PC-3 (cell line): ENCODE measurements at regions not wholly inside any gene's neighbourhood (a gene's known extent, or its start where the extent isn't known, plus 50 kb on each side); places are given as distances from the start of the nearest gene placed in this dataset.

Experiments used
- ATAC-seq: fragments of 200-7000 bp; cut with Tn5 transposase; 2 replicates; pipeline ENCODE4 v1.9.1; 2020; ENCODE audit warnings: mild to moderate bottlenecking, moderate library complexity
- BruUV-seq: library from RNA; stranded (reverse); fragments of 400-500 nt; replicated peaks from 2 replicates; lab custom pipeline; 2021; lab: Mats Ljungman, UMichigan
- CTCF ChIA-PET: fragments of 300-600 bp; sonication (Branson Sonifier 250); formaldehyde crosslinking; loops from one replicate; lab custom pipeline; 2022; ENCODE audit warnings: antibody characterized with exemption; lab: Charles Lee
- POLR2A ChIA-PET: fragments of 300-600 bp; sonication (Branson Sonifier 250); formaldehyde crosslinking; loops from one replicate; lab custom pipeline; 2022; ENCODE audit warnings: antibody characterized with exemption; ENCODE audit not compliant: unreplicated experiment; lab: Charles Lee
- DNase-seq: peaks from one replicate; pipeline ENCODE4 v3.0.0-alpha.2; 2015
- H2AFZ ChIP-seq: fragments of 300-600 bp; sonication (generic); 2 replicates; pipeline ENCODE4 v1.6.0; 2016; ENCODE audit warnings: antibody characterized with exemption, low read length
- H3F3A ChIP-seq: fragments of 300-600 bp; sonication (generic); one replicate; pipeline ENCODE4 v1.6.0; 2017; ENCODE audit warnings: antibody characterized with exemption, low read length, control low read depth, mild to moderate bottlenecking; ENCODE audit not compliant: unreplicated experiment
- H3K27ac ChIP-seq: fragments of 300-600 bp; sonication (generic); 2 replicates; pipeline ENCODE4 v1.5.1; 2016; ENCODE audit warnings: mild to moderate bottlenecking, low read length
- H3K27me3 ChIP-seq: fragments of 300-600 bp; sonication (generic); 2 replicates; pipeline ENCODE4 v1.6.1; 2016; ENCODE audit warnings: low read length, mixed read lengths
- H3K36me3 ChIP-seq: fragments of 300-600 bp; sonication (generic); 2 replicates; pipeline ENCODE4 v1.6.1; 2016; ENCODE audit warnings: low read depth, mixed run types, low read length, mixed read lengths
- H3K4me1 ChIP-seq: fragments of 300-600 bp; sonication (generic); 2 replicates; pipeline ENCODE4 v1.5.1; 2016; ENCODE audit warnings: low read length; ENCODE audit not compliant: insufficient read depth
- H3K4me2 ChIP-seq: fragments of 300-600 bp; sonication (generic); 2 replicates; pipeline ENCODE4 v1.6.0; 2016; ENCODE audit warnings: low read length
- H3K4me3 ChIP-seq: fragments of 300-600 bp; sonication (generic); 2 replicates; pipeline ENCODE4 v1.5.1; 2016; ENCODE audit warnings: mild to moderate bottlenecking, low read length, mixed read lengths
- H3K79me2 ChIP-seq: fragments of 300-600 bp; sonication (generic); 2 replicates; pipeline ENCODE4 v1.6.1; 2017; ENCODE audit warnings: low read length, mixed read lengths
- H3K9ac ChIP-seq: fragments of 300-600 bp; sonication (generic); 2 replicates; pipeline ENCODE4 v1.6.0; 2016; ENCODE audit warnings: mild to moderate bottlenecking, low read length
- H3K9me2 ChIP-seq: fragments of 300-600 bp; sonication (generic); replicated peaks from 2 replicates; pipeline ENCODE4 v1.6.1; 2016; ENCODE audit warnings: mixed run types, low read length, mixed read lengths
- H3K9me3 ChIP-seq: fragments of 300-600 bp; sonication (generic); 2 replicates; pipeline ENCODE4 v1.6.1; 2016; ENCODE audit warnings: low read length, mixed read lengths
- H4K20me1 ChIP-seq: fragments of 300-600 bp; sonication (generic); 2 replicates; pipeline ENCODE4 v1.6.1; 2016; ENCODE audit warnings: low read length, mixed read lengths
- CTCF ChIP-seq: fragments of 300-600 bp; sonication (generic); conservative IDR thresholded peaks from 2 replicates; pipeline ENCODE4 v1.5.1; 2017; ENCODE audit warnings: antibody characterized with exemption, low read depth, mild to moderate bottlenecking, low read length
- EZH2 ChIP-seq: fragments of 300-600 bp; sonication (generic); IDR thresholded peaks from one replicate; pipeline ENCODE4 v1.6.1; 2017; ENCODE audit warnings: antibody characterized with exemption, mild to moderate bottlenecking, low read length; ENCODE audit not compliant: unreplicated experiment
- EZH2phosphoT487 ChIP-seq: fragments of 300-600 bp; sonication (generic); IDR thresholded peaks from 2 replicates; pipeline ENCODE4 v1.6.1; 2018; ENCODE audit warnings: mild to moderate bottlenecking, antibody characterized with exemption, low read length, borderline replicate concordance
- intact Hi-C: fragments of 100-400 bp; cut with micrococcal nuclease; formaldehyde crosslinking; loops from 2 replicates; pipeline ENCODE4 v1.9.0; 2023

GRCh38 chr14:76682367-76682766, 78.9 kb upstream of the VASH1 start:
- H3K27ac ChIP-seq: no peak overlapping the region
- intact Hi-C loops: no loop called here
- H3K79me2 ChIP-seq: no peaks in the 10 kb centered on the region
- no peak overlapping the region for H2AFZ ChIP-seq
- H4K20me1 ChIP-seq: no peaks in the 10 kb centered on the region
- H3K27me3 ChIP-seq: 0 out of 2 replicates have a peak, but pooled peaks cover 2% of the 10 kb centered on the region
- peaks cover 10% of the 10 kb centered on the region; the same call in 1 of the 2 replicates for H3K9me3 ChIP-seq
- no peaks in the 10 kb centered on the region for H3F3A ChIP-seq
- TF ChIP-seq EZH2phosphoT487 (no peak), CTCF (no peak), EZH2 (no peak)
- BruUV-seq: no TSS peak
- no peak for DNase-seq
- H3K4me2 ChIP-seq: no peak overlapping the region
- POLR2A ChIA-PET: no interaction called here
- H3K4me3 ChIP-seq: no peak overlapping the region
- no peak overlapping the region for H3K9ac ChIP-seq
- no peak for ATAC-seq
- CTCF ChIA-PET: no interaction called here
- no peaks in the 10 kb centered on the region for H3K36me3 ChIP-seq
- H3K9me2 ChIP-seq: no peaks in the 10 kb centered on the region
- H3K4me1 ChIP-seq: no peaks in the 10 kb centered on the region

GRCh38 chr14:76686646-76687045, 74.6 kb upstream of the VASH1 start:
- Histone ChIP-seq H3K36me3 (no peaks in the 10 kb centered on the region), H3K27ac (no peak overlapping the region), H3K4me3 (no peak overlapping the region), H4K20me1 (no peaks in the 10 kb centered on the region), H2AFZ (no peak overlapping the region), H3K4me1 (no peaks in the 10 kb centered on the region), H3F3A (no peaks in the 10 kb centered on the region), H3K4me2 (no peak overlapping the region), H3K9me2 (no peaks in the 10 kb centered on the region), H3K9me3 (peaks cover 16% of the 10 kb centered on the region; the same call in 1 of the 2 replicates), H3K27me3 (no peaks in the 10 kb centered on the region), H3K79me2 (no peaks in the 10 kb centered on the region), H3K9ac (no peak overlapping the region)
- intact Hi-C loops: no loop called here
- no peak for DNase-seq
- POLR2A ChIA-PET: no interaction called here
- no TSS peak for BruUV-seq
- CTCF ChIA-PET: no interaction called here
- ATAC-seq: no peak
- no peak for TF ChIP-seq EZH2
- no peak for TF ChIP-seq CTCF
- no peak for TF ChIP-seq EZH2phosphoT487

GRCh38 chr14:76687611-76688382, 73.5 kb upstream of the VASH1 start:
- Histone ChIP-seq H3K9me2 (no peaks in the 10 kb centered on the region), H3K4me3 (no peak overlapping the region), H3K79me2 (no peaks in the 10 kb centered on the region), H3K27me3 (no peaks in the 10 kb centered on the region), H3K9me3 (peaks cover 7% of the 10 kb centered on the region; the same call in 1 of the 2 replicates), H3K27ac (no peak overlapping the region), H3K4me2 (no peak overlapping the region), H3F3A (no peaks in the 10 kb centered on the region), H4K20me1 (no peaks in the 10 kb centered on the region), H3K36me3 (no peaks in the 10 kb centered on the region), H2AFZ (no peak overlapping the region), H3K9ac (no peak overlapping the region), H3K4me1 (no peaks in the 10 kb centered on the region)
- ChIA-PET CTCF (no interaction called here), POLR2A (no interaction called here)
- TF ChIP-seq EZH2phosphoT487 (no peak), CTCF (no peak), EZH2 (no peak)
- BruUV-seq: no TSS peak
- ATAC-seq: no peak
- DNase-seq: no peak
- intact Hi-C loops: no loop called here
